Endodermal cell (in vitro differentiated cells): ENCODE measurements at regions not wholly inside any gene's neighbourhood (a gene's known extent, or its start where the extent isn't known, plus 50 kb on each side); places are given as distances from the start of the nearest gene placed in this dataset.
"Not testable (repeated sequence)": the region's sequence is repeated elsewhere in the genome, so short reads cannot be mapped to it uniquely, and the experiment has no call there.

Experiments used
- DNase-seq: peaks from one replicate; pipeline ENCODE4 v3.0.0-alpha.2; 2017
- H3K27ac ChIP-seq: 2 replicates; pipeline ENCODE4 v1.5.1; 2013; ENCODE audit warnings: mild to moderate bottlenecking, low read depth, low read length, moderate library complexity
- H3K27me3 ChIP-seq: 2 replicates; pipeline ENCODE4 v1.6.1; 2013; ENCODE audit warnings: mild to moderate bottlenecking, low read length, moderate library complexity; ENCODE audit not compliant: insufficient read depth, control insufficient read depth, poor library complexity, severe bottlenecking
- H3K36me3 ChIP-seq: 2 replicates; pipeline ENCODE4 v1.7.0; 2013; ENCODE audit warnings: mild to moderate bottlenecking, low read length, moderate library complexity; ENCODE audit not compliant: control insufficient read depth, insufficient read depth
- H3K4me1 ChIP-seq: one replicate; pipeline ENCODE4 v1.7.0; 2013; ENCODE audit warnings: low read length; ENCODE audit not compliant: control insufficient read depth, insufficient read depth
- H3K4me3 ChIP-seq: 2 replicates; pipeline ENCODE4 v1.5.1; 2013; ENCODE audit warnings: mild to moderate bottlenecking, low read length, moderate library complexity
- H3K9ac ChIP-seq: 2 replicates; pipeline ENCODE4 v1.6.1; 2013; ENCODE audit warnings: mild to moderate bottlenecking, low read length, moderate library complexity; ENCODE audit not compliant: poor library complexity, severe bottlenecking; ENCODE audit errors: extremely low read depth
- H3K9me3 ChIP-seq: 2 replicates; pipeline ENCODE4 v1.6.1; 2013; ENCODE audit warnings: mild to moderate bottlenecking, low read length, moderate library complexity; ENCODE audit not compliant: control insufficient read depth
- H3K27ac Mint-ChIP-seq: 2 replicates; pipeline ENCODE4 v1.8.0; 2020; ENCODE audit warnings: mixed read lengths
- H3K27me3 Mint-ChIP-seq: 2 replicates; pipeline ENCODE4 v1.8.0; 2021; ENCODE audit warnings: mild to moderate bottlenecking, mixed read lengths; ENCODE audit not compliant: insufficient read depth
- H3K36me3 Mint-ChIP-seq: 2 replicates; pipeline ENCODE4 v1.8.0; 2020; ENCODE audit warnings: low read depth, mixed read lengths
- H3K4me1 Mint-ChIP-seq: 2 replicates; pipeline ENCODE4 v1.8.0; 2020; ENCODE audit warnings: mixed read lengths
- H3K4me3 Mint-ChIP-seq: 2 replicates; pipeline ENCODE4 v1.8.0; 2020; ENCODE audit warnings: mild to moderate bottlenecking, moderate library complexity, mixed read lengths
- H3K9me3 Mint-ChIP-seq: 2 replicates; pipeline ENCODE4 v1.8.0; 2020; ENCODE audit warnings: mild to moderate bottlenecking, mixed read lengths
- CTCF ChIP-seq: fragments of 200-600 bp; sonication (generic); conservative IDR thresholded peaks from 2 replicates; pipeline ENCODE4 v1.5.0; 2021; ENCODE audit warnings: antibody characterized with exemption, mild to moderate bottlenecking
- WGBS, 2 experiments: methylation state at CpG; one replicate each; pipeline versions ENCODE4 v1.1.5 to v1.1.7; 2013; ENCODE audit warnings: missing lambda C conversion rate in 2 of 2, mixed read lengths in 1 of 2; ENCODE audit not compliant: insufficient coverage in 1 of 2, insufficient read length in 1 of 2; 5-methylcytosine and 5-hydroxymethylcytosine counted together

DNA sequence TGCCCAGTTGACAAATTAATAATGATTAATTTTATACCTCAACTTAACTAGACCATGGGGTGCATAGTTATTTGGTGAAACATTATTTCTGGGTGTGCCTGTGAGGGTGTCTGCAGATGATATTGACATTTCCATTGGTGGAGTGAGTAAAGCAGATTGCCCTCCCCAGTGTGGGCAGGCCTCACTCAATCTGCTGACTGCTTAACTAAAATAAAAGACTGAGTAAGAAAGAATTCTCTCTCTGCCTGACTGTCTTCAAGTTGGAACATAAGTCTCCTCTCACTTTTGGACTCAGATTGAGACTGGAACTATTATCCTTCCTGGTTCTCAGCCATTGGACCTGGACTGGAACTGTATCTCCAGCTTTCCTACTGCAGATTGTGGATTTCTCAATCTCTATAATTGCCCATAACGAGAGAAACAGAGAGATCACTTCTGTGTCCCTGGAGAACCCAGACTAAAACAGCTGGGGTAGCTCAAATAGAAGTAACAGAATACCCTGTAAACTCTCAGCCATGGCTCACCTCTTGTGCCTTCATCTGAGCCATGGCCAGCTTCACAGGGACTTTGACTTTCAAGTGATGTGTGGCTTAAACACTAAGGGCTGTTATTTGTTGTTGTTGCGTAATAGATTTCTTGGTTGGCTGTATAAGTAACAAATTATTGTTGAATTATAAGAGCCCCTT lies 575.3 kb upstream of the RAB6C start:
- no peaks in the 10 kb centered on the region for H3K27me3 ChIP-seq
- WGBS, 2 experiments, result 64 to 100% methylated on average over 1 to 2 of the region's 2 CpGs
- peaks cover 2% of the 10 kb centered on the region for H3K27me3 Mint-ChIP-seq

DNA sequence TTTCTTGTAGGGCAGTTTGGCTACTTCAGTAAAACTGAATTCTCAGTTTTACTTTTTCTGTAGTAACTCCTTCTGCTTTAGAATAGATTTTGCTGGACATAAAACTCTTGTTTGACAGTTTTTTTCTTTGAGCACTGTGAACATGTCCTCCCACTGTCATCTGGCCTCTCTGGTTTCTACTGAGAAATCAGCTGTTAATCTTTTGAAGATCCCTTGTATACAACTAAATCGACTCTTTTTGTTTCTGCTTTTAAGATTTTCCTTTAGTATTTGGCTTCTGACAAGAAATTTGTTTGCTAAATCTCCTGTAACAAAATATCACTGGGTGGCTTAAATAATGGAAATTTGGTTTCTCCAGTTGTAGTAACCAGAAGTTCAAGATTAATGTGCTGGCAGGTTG lies 570.9 kb upstream of the RAB6C start:
- no peak overlapping the region for H3K9ac ChIP-seq
- H3K4me3 ChIP-seq, result no peak overlapping the region
- H3K27me3 ChIP-seq, result no peaks in the 10 kb centered on the region
- Mint-ChIP-seq H3K27ac (no peak overlapping the region), H3K4me3 (no peak overlapping the region), H3K36me3 (no peaks in the 10 kb centered on the region), H3K9me3 (peaks cover 14% of the 10 kb centered on the region), H3K4me1 (no peaks in the 10 kb centered on the region), H3K27me3 (peaks cover 2% of the 10 kb centered on the region)
- no peak overlapping the region for H3K27ac ChIP-seq
- no peaks in the 10 kb centered on the region for H3K4me1 ChIP-seq
- no peaks in the 10 kb centered on the region for H3K36me3 ChIP-seq
- WGBS, 2 experiments, result 89% methylated on average over 1 of the region's 1 CpG; no CpG with 5 or more reads in 1 of the 2 experiments
- no peak for TF ChIP-seq CTCF
- peaks cover 10% of the 10 kb centered on the region for H3K9me3 ChIP-seq
- no peak for DNase-seq

More for the DNA sequence above, 575.3 kb upstream of the RAB6C start:
- no peaks in the 10 kb centered on the region for H3K36me3 ChIP-seq
- H3K9ac ChIP-seq, result no peak overlapping the region
- no peak for TF ChIP-seq CTCF
- peaks cover 14% of the 10 kb centered on the region for H3K9me3 Mint-ChIP-seq
- no peak overlapping the region for H3K4me3 ChIP-seq
- no peak overlapping the region for H3K27ac ChIP-seq
- H3K4me1 ChIP-seq, result no peaks in the 10 kb centered on the region
- H3K4me3 Mint-ChIP-seq, result no peak overlapping the region
- H3K27ac Mint-ChIP-seq, result no peak overlapping the region
- peaks cover 9% of the 10 kb centered on the region for H3K9me3 ChIP-seq
- H3K4me1 Mint-ChIP-seq, result no peaks in the 10 kb centered on the region
- H3K36me3 Mint-ChIP-seq, result no peaks in the 10 kb centered on the region
- DNase-seq, result no peak

GRCh38 chr2:129417041-129417440 lies 562.4 kb upstream of the RAB6C start:
- H3K27ac Mint-ChIP-seq, H3K36me3 Mint-ChIP-seq, H3K36me3 ChIP-seq, H3K4me1 Mint-ChIP-seq, H3K4me3 Mint-ChIP-seq, H3K27me3 ChIP-seq, H3K9me3 ChIP-seq, H3K9me3 Mint-ChIP-seq, H3K4me1 ChIP-seq, H3K9ac ChIP-seq, DNase-seq, H3K27ac ChIP-seq, H3K27me3 Mint-ChIP-seq, H3K4me3 ChIP-seq: not testable (repeated sequence)
- 94% methylated on average over 15 of the region's 24 CpGs; no CpG with 5 or more reads in 1 of the 2 experiments for WGBS, 2 experiments

- Histone ChIP-seq H3K9ac (no peak overlapping the region), H3K36me3 (no peaks in the 10 kb centered on the region)
- H3K27ac Mint-ChIP-seq, result no peak overlapping the region
Measured at GRCh38 chr2:129422028-129422427, 557.4 kb upstream of the RAB6C start.

More at GRCh38 chr2:129422028-129422427, 557.4 kb upstream of the RAB6C start:
- H3K4me1 ChIP-seq, result no peaks in the 10 kb centered on the region
- H3K9me3 Mint-ChIP-seq, result peaks cover 8% of the 10 kb centered on the region
- H3K36me3 Mint-ChIP-seq, result no peaks in the 10 kb centered on the region
- H3K27me3 Mint-ChIP-seq, result peaks cover 4% of the 10 kb centered on the region
- no peak overlapping the region for H3K27ac ChIP-seq
- no peak for DNase-seq
- TF ChIP-seq CTCF, result no peak
- H3K9me3 ChIP-seq, result peaks cover 6% of the 10 kb centered on the region
- no peaks in the 10 kb centered on the region for H3K4me1 Mint-ChIP-seq
- 81% methylated on average over 1 of the region's 1 CpG; no CpG with 5 or more reads in 1 of the 2 experiments for WGBS, 2 experiments
- H3K27me3 ChIP-seq, result no peaks in the 10 kb centered on the region
- H3K4me3 Mint-ChIP-seq, result no peak overlapping the region
- H3K4me3 ChIP-seq, result no peak overlapping the region
